ENCODE measurements at regions not wholly inside any gene's neighbourhood (a gene's known extent, or its start where the extent isn't known, plus 50 kb on each side); places are given as distances from the start of the nearest gene placed in this dataset.
"Not testable (repeated sequence)": the region's sequence is repeated elsewhere in the genome, so short reads cannot be mapped to it uniquely, and the experiment has no call there.

DNA sequence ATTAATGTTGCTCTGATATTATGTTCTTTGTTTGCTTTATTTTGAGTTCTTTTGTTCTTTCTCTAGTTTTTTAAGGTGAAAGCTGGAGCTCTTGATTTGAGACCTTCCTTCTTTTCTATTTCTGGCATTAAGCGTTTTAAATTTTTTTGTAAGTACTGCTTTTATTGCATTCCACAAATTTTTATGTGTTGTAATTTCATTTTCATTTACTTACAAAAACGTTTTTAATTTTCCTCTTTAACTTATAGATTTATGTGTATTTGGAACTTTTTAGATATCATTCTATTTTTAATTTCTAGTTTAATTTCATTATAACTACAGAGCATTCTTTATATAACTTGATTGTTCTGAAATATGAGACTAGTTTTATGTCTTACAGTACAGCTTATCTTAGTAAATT lies 395.6 kb downstream of the ETV1 start:
- DNase-seq (ENCODE audit: low spot score), result no peak

DNA sequence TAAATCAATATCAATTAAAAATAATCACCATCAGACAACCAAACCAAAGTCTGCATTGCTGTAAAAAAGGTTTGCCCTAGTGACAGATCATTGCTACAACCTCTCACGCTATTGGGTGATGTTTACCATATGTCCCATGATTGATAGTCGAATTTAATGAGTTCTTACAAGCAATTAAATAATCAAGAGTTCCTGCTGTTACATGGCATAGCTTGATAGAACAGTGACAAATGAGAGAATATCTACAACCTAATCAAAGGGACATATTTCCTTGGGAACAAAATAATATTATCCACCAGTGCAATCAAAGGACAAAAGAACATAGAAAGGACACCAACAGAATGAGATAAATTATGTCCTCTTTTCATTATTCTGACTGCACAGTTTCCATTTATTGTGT lies 387.4 kb downstream of the ETV1 start:
- no peak for DNase-seq (ENCODE audit: low spot score)

DNA sequence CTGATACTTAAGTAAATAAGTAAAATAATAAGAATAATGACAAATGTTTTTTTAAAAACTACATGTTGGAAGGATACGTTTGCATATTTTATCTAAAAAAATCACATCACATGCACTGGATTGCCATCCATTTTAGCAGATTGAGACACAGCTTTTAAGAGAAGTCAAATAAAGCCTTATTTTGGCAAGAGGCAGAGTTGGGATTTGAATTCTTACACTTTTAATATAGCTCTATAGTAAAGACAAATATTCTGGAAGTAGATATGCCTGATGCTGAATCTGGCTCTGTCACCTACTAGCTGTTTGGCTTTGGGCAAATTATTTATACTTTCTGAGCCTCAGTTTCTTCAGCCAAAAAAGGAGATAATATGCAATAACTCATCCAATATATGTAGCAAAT lies 386.4 kb downstream of the ETV1 start:
- DNase-seq (ENCODE audit: low spot score), result no peak

DNA sequence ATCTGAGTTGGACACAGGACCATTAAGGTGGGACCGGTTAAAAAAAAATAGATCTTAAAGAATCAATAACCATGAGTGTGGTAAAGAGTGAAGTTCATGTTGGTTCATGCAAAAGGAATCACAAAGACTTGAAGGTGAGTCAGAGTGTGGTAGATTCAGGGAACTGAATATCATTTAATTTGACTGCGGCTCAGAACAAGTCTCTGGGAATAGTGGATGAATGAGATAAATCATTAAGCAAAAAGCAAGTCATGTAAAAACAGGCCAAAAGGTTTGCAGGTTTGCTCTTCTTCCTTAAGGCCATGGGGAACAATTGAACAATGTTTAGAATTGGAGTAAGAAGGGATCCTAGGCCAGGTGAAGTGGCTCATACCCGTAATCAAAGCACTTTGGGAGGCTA lies 385.8 kb downstream of the ETV1 start:
- no peak for DNase-seq (ENCODE audit: low spot score)

DNA sequence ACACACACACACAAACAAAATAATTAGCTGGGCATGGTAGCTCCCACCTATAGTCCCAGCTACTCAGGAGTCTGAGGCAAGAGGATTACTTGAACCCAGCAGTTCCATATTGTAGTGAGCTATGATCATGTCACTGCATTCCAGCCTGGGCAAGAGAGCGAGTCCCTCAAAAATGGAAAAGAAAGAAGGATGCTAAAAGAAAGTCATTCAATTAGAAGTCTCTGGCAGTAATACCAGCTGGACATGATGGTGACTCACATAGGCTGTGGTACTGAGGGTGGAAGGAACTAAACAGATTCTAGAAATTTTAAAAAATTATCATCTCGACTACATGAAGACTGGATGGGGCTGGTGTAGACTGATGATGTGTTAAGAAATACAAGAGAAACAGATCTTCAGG lies 385.3 kb downstream of the ETV1 start:
- DNase-seq (ENCODE audit: low spot score), result no peak

DNA sequence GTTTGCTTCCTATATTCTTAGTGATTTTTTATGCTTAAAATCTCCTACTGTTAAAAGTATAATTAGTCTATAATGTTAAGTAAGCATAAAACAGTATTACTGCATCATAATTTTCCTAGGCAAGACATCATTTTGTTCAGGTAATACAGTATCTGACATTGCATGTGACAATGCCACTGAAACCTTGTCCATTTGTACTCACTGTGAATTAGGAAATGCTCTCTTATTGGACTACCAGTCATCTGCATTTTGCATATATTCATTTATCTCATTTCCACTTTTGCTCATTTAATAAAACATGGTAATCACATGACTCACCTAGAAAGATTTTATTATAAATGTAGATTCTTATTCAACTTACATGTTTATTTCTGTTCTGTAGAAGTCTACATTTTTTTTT lies 379.1 kb downstream of the ETV1 start:
- DNase-seq (ENCODE audit: low spot score), result no peak

DNA sequence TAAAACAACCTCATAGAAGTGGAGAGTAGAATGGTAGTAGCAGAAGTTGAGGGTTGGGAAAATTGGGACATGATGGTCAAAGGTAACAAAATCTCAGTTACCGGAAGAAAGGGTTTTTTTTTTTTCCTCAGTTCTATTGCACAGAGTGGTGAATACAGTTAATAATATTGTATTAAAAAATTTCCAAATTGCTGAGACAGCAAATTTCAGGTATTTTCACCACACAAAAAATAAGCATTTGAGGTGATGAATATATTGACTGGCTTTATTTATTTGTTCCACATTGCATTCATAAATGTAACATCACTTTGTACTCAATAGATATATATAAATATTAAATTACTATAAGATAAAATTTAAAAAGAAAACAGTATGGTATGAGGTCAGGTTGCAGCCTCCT lies 373.8 kb downstream of the ETV1 start:
- DNase-seq (ENCODE audit: low spot score), result no peak

DNA sequence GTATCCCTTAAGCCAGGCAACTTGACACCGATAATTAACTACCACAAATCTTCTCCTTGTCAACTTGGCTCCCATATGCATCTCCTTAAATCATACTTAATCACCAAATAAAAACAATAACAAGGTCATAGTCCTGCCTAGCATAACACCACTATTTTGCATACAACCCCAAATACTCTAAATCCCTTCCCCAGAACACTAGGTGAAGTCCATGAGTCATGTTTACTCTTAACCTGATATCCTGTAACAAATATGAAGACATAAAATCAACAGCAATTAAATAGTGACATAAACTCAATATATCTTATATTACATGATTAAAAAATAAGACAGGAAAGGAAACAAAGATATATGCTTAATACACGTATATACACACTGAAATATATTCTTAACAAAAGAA lies 362.0 kb downstream of the ETV1 start:
- DNase-seq (ENCODE audit: low spot score), result no peak

DNA sequence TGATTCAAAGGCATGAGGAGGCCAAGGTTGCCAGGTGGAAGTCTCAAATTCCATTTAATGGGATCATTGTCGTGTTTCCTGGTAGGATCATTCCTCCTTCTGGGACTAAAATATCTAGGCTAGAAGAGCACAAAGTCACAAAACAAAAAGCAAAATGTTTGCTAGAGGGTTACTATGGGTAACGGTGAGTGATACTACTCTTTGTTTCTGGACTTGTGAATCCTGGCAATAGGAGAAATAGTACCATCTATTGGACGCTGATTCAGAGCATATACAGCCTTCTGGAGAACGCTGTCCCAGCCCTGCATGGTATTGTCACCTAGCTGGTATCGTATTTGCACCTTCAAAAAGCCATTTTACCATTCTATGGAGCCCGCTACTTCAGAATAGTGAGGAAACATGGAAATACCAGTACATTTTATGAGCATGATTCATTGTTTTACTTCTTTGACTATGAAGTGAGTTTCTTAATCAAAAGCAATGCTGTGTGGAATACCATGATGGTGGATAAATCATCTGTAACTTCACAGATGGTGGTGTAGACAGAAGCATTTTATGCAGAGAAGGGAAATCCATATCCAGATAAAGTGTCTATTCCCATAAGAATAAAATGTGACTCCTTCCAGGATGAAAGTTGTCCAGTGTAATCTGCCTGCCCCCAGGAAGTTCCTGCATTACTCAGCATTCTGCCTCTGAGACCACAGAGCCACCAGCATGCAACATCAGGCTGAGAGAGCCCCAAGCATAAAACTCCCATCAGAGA lies 361.0 kb downstream of the ETV1 start:
- no peak for DNase-seq (ENCODE audit: low spot score)

GRCh38 chr7:13631207-13632049 lies 358.0 kb downstream of the ETV1 start:
- DNase-seq (ENCODE audit: low spot score), result not testable (repeated sequence)

GRCh38 chr7:13633857-13634256 lies 355.6 kb downstream of the ETV1 start:
- DNase-seq (ENCODE audit: low spot score), result no peak

DNA sequence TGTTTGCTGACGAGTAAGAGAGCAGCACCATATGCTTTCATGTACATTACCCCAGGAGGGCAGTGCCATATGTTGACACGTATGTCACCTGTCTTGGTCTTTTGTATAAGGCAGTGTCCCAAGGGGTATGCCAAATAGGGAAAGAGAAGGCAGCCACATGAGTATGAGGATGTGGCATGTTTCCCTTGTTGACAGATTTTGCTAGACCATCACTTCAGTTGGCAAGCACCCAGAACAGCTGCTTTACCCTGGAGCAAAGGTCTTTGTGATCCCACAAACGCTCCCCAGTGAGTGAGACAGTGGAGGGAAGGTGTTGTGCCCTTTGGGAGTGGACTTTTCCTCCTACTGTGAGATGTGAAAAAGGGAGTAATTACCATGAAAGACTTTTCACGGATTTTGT lies 350.1 kb downstream of the ETV1 start:
- DNase-seq (ENCODE audit: low spot score), result no peak

DNA sequence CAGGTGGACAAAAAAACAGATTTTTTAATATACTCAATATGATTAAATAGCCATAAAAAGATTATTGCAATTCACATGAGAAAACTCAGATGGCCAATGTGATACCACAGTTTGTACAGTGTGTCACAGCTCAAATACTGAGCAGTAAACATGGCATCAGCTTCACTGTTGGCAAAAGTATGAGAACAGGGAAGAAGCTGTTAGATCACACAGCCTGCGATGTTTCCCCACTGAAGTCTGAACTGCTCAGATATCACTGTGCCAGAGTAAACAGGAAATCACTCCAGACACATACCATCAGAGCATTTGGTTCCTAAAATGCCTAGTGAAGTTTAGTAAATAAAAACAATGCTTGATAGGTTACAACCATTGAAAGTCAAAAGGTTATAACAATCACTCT lies 347.8 kb downstream of the ETV1 start:
- no peak for DNase-seq (ENCODE audit: low spot score)

DNA sequence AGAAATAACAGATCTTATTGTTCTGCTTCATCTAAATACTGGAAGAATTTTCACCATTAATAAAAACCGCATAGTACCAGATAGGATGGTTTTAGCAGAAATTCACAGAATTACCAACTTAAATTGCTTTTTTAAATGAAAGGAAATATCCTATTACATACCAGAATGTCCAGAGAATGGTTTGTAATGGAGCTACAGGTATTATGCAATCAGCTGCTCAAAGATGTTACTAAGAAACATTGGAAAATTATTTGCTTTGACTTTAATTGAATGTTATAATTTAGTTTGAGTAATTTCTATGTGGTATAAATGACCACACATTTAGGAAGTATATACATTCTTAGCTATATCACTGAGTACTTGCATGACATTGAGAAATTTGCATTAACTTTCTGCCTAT lies 338.3 kb downstream of the ETV1 start:
- no peak for DNase-seq (ENCODE audit: low spot score)

DNA sequence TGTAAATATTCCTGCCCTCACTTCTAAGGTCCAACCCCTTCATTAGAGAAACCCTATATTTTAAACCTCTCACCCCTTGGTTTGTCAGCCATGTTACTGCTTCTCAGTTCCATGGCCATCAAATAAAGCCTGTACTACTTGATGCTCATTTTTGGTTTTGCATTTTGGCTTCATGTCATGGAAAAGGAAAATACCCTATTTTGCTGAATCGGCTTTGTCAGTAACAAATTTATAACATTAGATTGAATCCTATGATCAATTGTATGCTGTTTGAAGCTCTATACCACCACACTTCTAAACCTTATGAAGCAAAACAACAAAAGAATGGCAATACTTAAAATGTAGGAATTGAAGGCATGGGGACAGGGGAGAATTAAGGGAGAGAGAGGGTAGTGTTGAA lies 333.1 kb downstream of the ETV1 start:
- no peak for DNase-seq (ENCODE audit: low spot score)

DNA sequence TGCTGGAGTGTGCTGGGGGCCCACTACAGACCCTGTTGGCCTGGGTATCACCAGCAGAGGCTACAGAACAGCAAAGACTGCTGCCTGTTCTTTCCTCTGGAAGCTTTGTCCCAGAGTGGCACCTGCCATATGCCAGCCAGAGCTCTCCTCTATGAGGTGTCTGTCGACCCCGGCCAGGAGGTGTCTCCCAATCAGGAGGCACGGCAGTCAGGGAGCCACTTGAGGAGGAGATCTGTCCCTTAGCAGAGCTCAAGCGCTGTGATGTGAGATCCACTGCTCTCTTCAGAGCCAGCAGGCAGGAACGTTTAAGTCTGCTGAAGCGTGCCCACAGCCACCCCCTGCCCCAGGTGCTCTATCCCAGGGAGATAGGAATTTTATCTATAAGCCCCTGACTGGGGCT lies 316.2 kb downstream of the ETV1 start:
- DNase-seq (ENCODE audit: low spot score), result no peak

- no peak for DNase-seq (ENCODE audit: low spot score)
These were observed 306.8 kb downstream of the ETV1 start for GRCh38 chr7:13682626-13683025.

- DNase-seq (ENCODE audit: low spot score), result no peak
These were observed 302.0 kb downstream of the ETV1 start for GRCh38 chr7:13687500-13687899.

- DNase-seq (ENCODE audit: low spot score), result no peak
These were observed 296.9 kb downstream of the ETV1 start for GRCh38 chr7:13692548-13692947.

DNA sequence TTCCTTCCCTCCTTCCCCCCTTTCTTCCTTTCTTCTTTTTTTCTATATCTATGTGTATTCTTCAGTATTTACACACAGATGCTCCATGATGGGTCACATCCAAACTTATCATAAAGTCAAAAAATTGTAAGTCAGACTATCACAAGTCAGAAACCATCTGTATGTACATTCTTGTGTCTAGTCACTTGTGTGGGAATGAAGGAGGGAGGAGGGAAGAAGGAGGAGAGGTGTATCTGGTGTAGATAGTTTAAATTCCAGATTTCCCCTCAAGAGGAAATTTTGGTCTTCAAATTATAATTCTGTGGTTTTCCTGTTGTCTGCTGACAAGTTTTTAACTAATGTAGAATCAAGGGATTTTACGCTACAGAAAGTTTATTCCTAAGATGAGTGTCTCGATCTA lies 287.2 kb downstream of the ETV1 start:
- DNase-seq (ENCODE audit: low spot score), result no peak

- DNase-seq (ENCODE audit: low spot score), result no peak
These were observed 280.8 kb downstream of the ETV1 start for GRCh38 chr7:13708670-13709069.

DNA sequence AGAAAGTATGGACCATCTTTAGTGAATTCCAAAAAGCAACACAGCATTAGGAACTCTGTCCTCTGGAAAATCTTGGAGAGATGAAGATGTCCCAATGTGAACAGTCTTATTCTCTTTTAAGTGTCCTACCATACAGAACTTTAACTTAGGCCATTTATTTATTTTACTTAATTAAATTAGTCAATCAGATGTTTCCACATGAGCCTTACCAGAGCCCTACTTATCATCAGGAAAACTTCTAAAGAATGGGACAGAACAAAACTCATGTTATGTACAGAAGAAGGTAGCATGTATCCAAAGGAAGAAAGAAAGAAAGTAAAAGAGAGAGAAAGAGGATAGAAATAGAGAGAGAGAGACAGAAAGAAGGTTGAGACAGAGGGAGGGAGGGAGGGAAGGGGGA lies 276.4 kb downstream of the ETV1 start:
- no peak for DNase-seq (ENCODE audit: low spot score)

DNA sequence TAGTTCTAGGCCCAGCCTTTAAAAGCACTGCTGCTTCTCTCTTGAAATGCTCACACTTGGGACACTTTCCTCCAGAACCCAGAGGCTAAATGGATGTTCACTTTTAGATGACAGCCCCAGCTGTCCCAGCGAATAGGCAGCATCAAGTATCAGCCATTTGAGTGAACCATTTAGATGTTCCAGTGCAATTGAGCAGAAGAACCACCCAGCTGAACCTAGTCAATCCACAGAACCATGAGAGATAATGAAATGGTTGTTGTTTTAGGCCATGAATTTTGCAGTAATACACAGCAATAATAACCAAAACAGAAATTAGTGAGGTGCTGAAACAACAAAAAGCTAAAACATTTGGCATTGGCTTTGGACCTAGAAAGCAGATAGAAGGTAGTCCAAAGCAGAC lies 273.9 kb downstream of the ETV1 start:
- no peak for DNase-seq (ENCODE audit: low spot score)

- no peak for DNase-seq (ENCODE audit: low spot score)
These were observed 272.4 kb downstream of the ETV1 start for GRCh38 chr7:13717031-13717430.
